Stimulated activated naive CD8-positive, alpha-beta T cell treated with anti-CD3 and anti-CD28 coated beads, Interleukin-15, Interleukin-2, amounts not matched to agents 100 U/mL and 50 U/mL, for 24 hours (primary cell): ENCODE measurements at regions not wholly inside any gene's neighbourhood (a gene's known extent, or its start where the extent isn't known, plus 50 kb on each side); places are given as distances from the start of the nearest gene placed in this dataset.

Experiments used
- ATAC-seq: fragments of 150-1000 bp; cut with Tn5 transposase; one replicate; pipeline ENCODE4 v1.10.0; 2021
- DNase-seq: peaks from one replicate; pipeline ENCODE4 v3.0.0; 2021

- no peak for ATAC-seq
- no peak for DNase-seq
Measured at GRCh38 chr6:71124340-71124739, 164.3 kb upstream of the OGFRL1 start.

DNA sequence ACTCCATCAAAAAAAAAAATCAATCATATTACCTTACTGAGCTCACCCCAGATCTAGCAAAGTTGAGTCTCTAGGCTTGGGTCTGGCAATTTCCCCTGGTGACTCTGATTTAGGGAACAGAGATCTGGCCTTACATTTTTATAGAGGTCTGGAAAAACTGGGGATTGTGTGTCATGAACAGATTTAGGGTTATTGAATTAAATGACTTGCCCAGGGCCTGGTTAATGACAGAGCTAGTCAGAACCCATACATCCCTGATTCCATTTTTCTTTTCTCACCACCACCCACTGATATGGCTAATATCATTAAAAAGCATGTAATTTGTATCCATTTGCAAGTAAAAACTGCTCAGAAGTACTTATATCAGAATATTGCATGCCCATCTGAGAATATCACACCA is 163.4 kb upstream of the OGFRL1 start:
- ATAC-seq (no peak), DNase-seq (no peak)

DNA sequence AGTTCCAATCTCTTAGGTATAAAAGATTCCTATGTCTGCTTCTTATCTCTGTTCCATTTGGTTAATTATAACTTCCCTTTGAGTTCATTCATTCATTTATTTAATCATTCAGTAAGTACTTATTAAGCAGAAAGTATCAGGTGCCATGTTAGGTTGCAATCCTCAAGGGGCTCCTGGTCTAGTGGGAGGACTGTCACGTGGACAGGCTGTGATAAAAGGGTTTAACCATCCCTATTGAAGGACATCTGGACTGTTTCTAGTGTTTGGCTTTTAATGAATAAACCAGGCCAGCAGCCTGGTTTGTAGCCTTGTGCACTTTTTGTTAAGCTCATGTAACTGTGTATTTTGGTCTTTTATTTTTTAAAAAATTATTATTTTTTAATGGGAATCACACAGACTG is 162.1 kb upstream of the OGFRL1 start:
- ATAC-seq, result no peak

GRCh38 chr6:71127374-71127773 is 161.2 kb upstream of the OGFRL1 start:
- no peak for ATAC-seq
- DNase-seq, result no peak

More for the DNA sequence above, 162.1 kb upstream of the OGFRL1 start:
- no peak for DNase-seq

- no peak for ATAC-seq
Measured at GRCh38 chr6:71130277-71130676, 158.3 kb upstream of the OGFRL1 start.

DNA sequence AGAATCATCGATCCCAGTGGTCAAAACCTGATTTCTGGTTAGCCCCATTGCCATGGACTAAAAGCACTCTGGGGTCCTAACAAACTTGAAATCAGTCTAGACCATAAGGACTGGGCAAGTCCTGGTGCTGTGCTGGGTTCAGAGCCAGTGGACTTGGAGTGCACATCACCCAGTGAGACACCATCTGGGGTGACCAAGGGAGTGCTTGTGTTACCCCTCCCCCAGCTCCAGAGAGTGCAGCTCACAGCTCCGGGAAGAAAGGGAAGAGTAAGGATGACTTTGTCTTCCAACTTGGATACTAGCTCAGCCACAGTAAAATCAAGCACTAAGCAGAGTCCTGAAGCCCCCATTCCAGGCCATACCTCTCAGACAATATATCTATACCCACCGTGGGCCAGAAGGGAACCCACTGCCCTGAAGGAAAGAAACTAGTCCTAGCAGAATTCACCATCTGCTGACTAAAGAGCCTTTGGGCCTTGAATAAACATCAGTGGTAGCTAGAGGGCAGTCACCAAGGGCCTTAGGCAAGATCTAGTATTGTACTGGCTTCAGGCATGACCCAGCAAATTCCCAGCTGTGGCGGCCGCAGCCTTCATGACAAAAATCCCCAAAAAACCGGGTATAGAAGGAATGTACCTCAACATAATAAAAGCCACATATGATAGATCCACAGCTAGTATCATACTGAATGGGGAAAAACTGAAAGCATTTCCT is 153.5 kb upstream of the OGFRL1 start:
- no peak for ATAC-seq

More at GRCh38 chr6:71130277-71130676, 158.3 kb upstream of the OGFRL1 start:
- DNase-seq, result no peak

DNA sequence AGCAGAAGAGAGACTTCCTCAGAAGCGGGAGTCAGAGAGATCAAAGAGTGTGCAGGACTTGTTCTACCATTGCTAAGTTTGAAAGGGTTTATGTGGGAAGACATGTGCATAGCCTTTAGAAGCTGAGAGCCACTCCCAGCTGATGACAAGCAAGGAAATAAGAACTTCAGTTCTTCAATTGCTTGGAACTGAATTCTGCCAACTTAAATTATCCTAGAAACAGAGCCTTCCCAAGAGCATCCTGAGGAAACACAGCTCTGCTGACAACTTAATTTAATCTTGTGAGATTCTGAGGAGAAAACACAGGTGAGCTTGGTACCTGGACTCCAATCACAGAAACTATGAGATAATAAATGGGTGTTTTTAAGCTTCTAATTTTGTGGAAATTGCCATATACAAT is 150.6 kb upstream of the OGFRL1 start:
- DNase-seq (no peak), ATAC-seq (no peak)

More for the DNA sequence above, 153.5 kb upstream of the OGFRL1 start:
- no peak for DNase-seq

DNA sequence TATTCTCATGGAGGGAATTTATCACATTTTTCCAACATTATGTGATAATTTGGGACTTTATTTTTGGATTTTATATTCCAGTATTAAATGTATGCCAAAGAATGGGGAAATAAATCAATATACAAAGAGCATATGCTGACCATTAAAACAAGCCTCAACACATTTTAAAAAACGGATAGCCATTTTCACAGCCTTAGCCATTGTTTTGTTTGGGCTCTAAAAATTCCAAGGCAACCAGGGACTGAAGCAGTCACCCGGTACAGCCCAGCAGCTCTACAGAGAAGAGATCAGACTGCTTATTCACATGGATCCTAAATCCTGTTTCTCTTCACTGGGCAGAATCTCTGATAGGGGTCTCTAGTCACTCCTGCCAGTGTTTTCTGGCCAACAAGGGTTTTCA is 150.2 kb upstream of the OGFRL1 start:
- ATAC-seq, result no peak
- DNase-seq, result no peak

DNA sequence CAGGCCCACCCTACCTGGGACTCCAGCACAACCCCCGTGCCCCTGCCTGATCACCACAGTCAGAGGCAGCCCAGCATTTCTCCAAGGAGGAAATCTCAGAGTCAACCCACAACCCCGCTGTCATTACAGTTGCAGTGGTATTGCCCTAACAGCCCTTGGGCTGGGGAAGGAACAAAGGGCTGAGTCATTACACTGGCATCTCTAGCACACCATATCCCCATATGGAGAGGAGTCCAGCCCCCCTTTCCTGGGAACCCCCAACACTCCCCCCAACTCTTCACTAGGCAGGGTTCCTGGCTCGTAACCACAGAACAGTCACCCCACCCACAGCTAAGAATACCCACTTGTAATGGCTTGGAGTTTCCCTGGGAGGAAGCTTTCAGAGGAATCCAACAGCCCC is 149.4 kb upstream of the OGFRL1 start:
- DNase-seq (no peak), ATAC-seq (no peak)

DNA sequence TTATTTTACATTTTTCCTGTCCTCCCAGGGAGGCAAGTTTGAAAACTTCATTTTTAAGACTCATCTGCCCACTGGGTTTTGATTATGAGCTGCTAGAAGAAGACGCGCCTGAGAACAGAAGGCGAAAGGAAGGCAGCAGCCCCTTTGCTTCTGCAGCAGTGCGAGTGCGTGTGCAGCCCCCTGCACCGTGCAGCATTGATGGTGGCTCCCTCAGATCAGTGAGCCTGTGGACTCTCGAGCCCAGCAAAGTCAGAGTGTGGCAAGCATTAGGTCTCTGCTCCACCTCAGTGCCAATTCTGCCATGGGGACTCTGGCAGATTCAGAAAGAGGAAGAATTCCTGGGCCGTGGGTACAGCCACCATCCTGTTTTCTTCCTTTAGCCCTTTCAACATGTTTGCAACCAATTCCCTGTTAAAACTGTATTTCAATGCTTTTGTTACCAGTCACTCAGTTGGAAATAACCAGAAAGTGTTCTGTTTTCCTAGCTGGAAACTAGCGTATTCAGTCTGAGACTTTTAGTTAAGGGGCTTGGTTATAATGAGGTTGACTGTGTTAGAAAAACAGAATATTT is 134.8 kb upstream of the OGFRL1 start:
- no peak for ATAC-seq

GRCh38 chr6:71157345-71157744 is 131.3 kb upstream of the OGFRL1 start:
- no peak for DNase-seq
- no peak for ATAC-seq

More for the DNA sequence above, 134.8 kb upstream of the OGFRL1 start:
- DNase-seq, result no peak

GRCh38 chr6:71164890-71165289 is 123.7 kb upstream of the OGFRL1 start:
- DNase-seq, result no peak
- ATAC-seq, result no peak

DNA sequence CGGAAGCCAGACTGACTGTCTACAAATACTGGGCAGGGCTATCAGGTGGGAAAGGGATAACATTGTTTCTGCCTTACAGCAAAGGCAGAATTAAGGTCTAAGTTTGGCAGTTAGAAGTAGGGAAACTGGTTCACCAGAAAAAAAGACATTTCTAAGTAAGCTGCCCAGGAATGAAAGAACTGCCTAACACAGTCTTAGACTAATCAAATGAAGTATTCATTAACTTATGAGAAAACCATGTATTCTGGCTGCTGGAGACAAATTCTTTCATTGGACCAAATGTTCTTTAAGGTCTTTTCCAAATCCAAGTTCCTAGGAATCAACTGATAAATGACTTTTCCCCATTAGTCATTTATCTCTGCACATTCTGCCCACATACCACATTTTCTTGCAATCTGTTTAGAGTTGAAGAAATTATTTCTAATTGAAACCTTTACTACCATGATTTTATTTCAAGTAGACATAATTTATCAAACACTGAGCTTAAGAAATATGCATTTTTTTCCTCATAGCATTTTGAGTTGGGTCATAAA is 120.3 kb upstream of the OGFRL1 start:
- no peak for ATAC-seq
- DNase-seq, result no peak

- no peak for DNase-seq
- ATAC-seq, result no peak
Measured at GRCh38 chr6:71171497-71172070, 117.0 kb upstream of the OGFRL1 start.

DNA sequence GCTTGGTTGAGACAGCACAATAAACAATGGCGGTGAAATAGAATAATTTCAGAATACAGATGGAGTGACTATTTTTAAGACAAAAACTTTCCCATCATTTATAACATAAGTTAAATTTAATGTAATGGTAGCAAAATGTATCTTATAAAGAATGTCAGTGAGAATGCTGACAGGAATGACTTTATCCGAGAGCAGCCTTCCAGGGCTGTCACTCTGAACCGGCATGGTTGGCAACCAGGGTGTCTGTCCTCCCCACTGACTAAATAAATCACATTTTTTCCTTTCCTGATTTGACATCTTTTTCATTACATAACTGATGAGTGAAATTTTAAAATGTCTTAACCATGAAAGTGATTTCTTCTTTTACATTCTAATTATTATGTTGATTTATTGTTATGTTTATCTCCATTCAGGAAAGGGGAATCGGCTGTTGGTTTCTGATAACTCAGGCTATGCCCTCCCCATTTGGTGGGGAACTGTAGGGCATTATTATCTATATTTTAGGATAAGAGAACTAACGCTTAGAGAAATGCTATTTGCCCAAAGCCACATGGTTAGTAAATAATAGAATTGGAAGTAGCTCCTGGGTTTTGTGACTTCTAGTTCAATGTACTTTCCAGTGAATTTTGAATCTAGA is 109.2 kb upstream of the OGFRL1 start:
- ATAC-seq, result no peak
- no peak for DNase-seq

DNA sequence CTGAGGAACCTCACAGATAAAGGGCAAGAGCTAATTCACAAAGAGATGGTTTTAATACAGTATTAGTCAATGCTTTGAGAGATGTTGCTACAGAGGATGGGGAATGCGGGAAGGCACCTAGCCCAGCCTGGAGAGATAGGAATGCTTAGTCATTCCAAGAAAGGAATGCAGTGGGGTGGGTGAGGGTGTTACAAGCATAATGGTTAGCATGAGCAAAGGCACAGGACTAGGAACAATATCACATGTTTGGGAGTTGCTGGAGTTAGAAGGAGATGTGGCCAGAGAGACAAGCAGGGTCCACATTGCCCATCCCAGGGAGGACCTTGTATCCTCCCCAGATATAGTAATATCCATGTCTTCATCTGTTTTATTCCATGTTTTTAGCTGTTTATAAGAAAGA is 107.0 kb upstream of the OGFRL1 start:
- no peak for ATAC-seq

DNA sequence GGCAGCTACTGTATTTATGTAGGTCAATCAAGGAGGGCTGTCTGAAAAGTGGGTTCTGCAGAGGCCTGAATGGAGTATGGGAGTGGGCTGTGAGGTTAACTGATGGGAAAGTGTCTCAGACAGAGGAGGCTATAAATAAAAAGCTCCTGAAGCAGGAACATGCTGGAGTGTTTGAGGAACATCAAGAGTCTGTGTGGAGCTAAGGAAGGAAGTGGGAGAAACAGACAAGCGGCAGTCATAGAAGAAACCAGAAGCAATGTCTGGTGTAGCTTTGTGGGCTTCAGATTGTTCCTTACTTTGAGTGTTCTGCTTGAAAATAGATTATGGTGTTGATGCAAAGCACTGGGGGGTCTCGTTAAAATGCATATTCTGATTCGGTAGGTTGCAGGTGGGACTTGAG is 101.5 kb upstream of the OGFRL1 start:
- DNase-seq, result no peak
- ATAC-seq, result no peak

More for the DNA sequence above, 107.0 kb upstream of the OGFRL1 start:
- DNase-seq, result no peak

DNA sequence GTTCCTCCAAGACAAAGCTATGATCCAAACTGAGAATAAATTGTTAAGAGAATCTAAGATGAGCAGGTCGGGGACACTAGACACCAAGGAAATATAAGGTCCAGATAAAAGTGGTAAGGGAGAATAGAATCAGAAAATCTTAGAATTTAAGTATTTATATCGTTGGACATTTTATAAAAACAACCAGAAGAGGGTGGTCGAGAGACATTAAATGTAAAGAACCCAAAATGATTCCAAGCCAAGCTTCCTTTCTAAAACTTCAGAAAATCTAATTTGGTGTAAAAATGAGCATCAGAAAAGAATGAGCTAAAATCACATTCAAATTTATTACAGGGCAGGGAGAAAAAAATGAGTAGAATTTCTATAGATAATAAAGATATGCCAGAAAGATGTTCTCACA is 97.8 kb upstream of the OGFRL1 start:
- ATAC-seq (no peak), DNase-seq (no peak)

DNA sequence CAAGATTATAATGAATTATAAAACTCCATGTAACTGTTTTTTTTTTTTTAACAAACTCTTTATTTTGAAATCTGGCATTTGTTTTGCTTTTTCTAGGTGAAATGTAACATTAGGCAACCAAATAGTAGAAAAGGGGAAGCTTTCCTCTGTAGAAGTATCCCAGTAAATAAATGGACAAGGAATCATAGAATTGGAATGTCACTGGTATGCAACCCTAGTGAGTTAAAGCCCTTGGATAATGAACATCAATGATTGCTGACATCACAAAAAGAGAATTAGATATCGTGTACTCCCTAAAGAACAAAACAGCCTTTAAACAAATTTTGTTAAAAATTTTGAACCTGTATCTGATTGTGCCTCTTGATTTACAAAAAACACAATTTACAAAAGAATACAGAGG is 93.9 kb upstream of the OGFRL1 start:
- DNase-seq, result no peak

GRCh38 chr6:71197267-71197666 is 91.3 kb upstream of the OGFRL1 start:
- DNase-seq, result no peak
- ATAC-seq, result no peak

More for the DNA sequence above, 93.9 kb upstream of the OGFRL1 start:
- ATAC-seq, result no peak

- no peak for DNase-seq
- ATAC-seq, result no peak
Measured at GRCh38 chr6:71197780-71198179, 90.8 kb upstream of the OGFRL1 start.

GRCh38 chr6:71198908-71199307 is 89.7 kb upstream of the OGFRL1 start:
- no peak for ATAC-seq
- no peak for DNase-seq

GRCh38 chr6:71199736-71200135 is 88.9 kb upstream of the OGFRL1 start:
- ATAC-seq (no peak), DNase-seq (no peak)
